NB4 (cell line): ENCODE measurements at regions not wholly inside any gene's neighbourhood (a gene's known extent, or its start where the extent isn't known, plus 50 kb on each side); places are given as distances from the start of the nearest gene placed in this dataset.
A peak's percentile ranks its signal among the peaks of the same experiment; 100 is the strongest.

ENCODE experiments used
- DNase-seq: peaks from one replicate; pipeline ENCODE4 v3.0.0; 2010; ENCODE audit warnings: low read depth
- H3K4me3 ChIP-seq: one replicate; pipeline ENCODE4 v1.5.1; 2011; ENCODE audit warnings: mild to moderate bottlenecking, low read depth, low read length, moderate library complexity
- CTCF ChIP-seq: IDR thresholded peaks from one replicate; pipeline ENCODE4 v1.5.1; 2012; ENCODE audit warnings: low read depth, low read length
- MAX ChIP-seq: IDR thresholded peaks from 2 replicates; pipeline ENCODE4 v1.6.1; 2011; ENCODE audit warnings: low read depth, low read length
- MYC ChIP-seq: IDR thresholded peaks from 2 replicates; pipeline ENCODE4 v1.6.1; 2011; ENCODE audit warnings: low read depth, low read length
- POLR2A ChIP-seq: IDR thresholded peaks from 2 replicates; pipeline ENCODE4 v1.6.1; 2011; ENCODE audit warnings: mild to moderate bottlenecking; ENCODE audit not compliant: insufficient read length; ENCODE audit errors: extremely low read depth

- peak; percentile 61 for DNase-seq
- TF ChIP-seq MYC (no peak), CTCF (peak; percentile 16), POLR2A (no peak), MAX (no peak)
- no peak overlapping the region for H3K4me3 ChIP-seq
These were observed 61.0 kb downstream of the POLR2M start for GRCh38 chr15:57767481-57767880.

GRCh38 chr15:57769266-57769665, 62.8 kb downstream of the POLR2M start:
- TF ChIP-seq POLR2A, result no peak
- TF ChIP-seq MYC, result no peak
- no peak for TF ChIP-seq CTCF
- TF ChIP-seq MAX, result no peak
- peak; percentile 10 for DNase-seq
- no peak overlapping the region for H3K4me3 ChIP-seq

- no peak for DNase-seq
- H3K4me3 ChIP-seq, result no peak overlapping the region
- no peak for TF ChIP-seq POLR2A
- TF ChIP-seq MYC, result no peak
- no peak for TF ChIP-seq CTCF
- TF ChIP-seq MAX, result no peak
These were observed 64.0 kb downstream of the POLR2M start for GRCh38 chr15:57770495-57770894.

GRCh38 chr15:57772223-57772957, 65.9 kb downstream of the POLR2M start:
- DNase-seq, result peak; percentile 3
- TF ChIP-seq CTCF (no peak), MAX (no peak), MYC (no peak), POLR2A (no peak)
- H3K4me3 ChIP-seq, result no peak overlapping the region

- no peak for DNase-seq
- H3K4me3 ChIP-seq, result no peak overlapping the region
- no peak for TF ChIP-seq MYC
- no peak for TF ChIP-seq POLR2A
- TF ChIP-seq MAX, result no peak
- TF ChIP-seq CTCF, result no peak
These were observed 66.5 kb downstream of the POLR2M start for GRCh38 chr15:57773051-57773450.
